Astrocyte of the spinal cord (primary cell): ENCODE measurements at regions not wholly inside any gene's neighbourhood (a gene's known extent, or its start where the extent isn't known, plus 50 kb on each side); places are given as distances from the start of the nearest gene placed in this dataset.

Experiments
- DNase-seq: peaks from one replicate; pipeline ENCODE4 v3.0.0; 2011; ENCODE audit warnings: low read depth, low spot score
- H3K4me3 ChIP-seq: 2 replicates; pipeline ENCODE4 v1.5.1; 2011; ENCODE audit warnings: low read depth, mild to moderate bottlenecking, low read length, moderate library complexity
- in situ Hi-C: cut with HindIII; loops from 2 replicates; pipeline ENCODE4 v1.10.0; 2017; ENCODE audit warnings: low sequenced_read_pairs
- TF ChIP-seq, protein P1 (sequence below): IDR thresholded peaks from 2 replicates; pipeline ENCODE4 v1.5.1; 2012; ENCODE audit warnings: low read depth, mild to moderate bottlenecking, low read length, inconsistent platforms

DNA sequence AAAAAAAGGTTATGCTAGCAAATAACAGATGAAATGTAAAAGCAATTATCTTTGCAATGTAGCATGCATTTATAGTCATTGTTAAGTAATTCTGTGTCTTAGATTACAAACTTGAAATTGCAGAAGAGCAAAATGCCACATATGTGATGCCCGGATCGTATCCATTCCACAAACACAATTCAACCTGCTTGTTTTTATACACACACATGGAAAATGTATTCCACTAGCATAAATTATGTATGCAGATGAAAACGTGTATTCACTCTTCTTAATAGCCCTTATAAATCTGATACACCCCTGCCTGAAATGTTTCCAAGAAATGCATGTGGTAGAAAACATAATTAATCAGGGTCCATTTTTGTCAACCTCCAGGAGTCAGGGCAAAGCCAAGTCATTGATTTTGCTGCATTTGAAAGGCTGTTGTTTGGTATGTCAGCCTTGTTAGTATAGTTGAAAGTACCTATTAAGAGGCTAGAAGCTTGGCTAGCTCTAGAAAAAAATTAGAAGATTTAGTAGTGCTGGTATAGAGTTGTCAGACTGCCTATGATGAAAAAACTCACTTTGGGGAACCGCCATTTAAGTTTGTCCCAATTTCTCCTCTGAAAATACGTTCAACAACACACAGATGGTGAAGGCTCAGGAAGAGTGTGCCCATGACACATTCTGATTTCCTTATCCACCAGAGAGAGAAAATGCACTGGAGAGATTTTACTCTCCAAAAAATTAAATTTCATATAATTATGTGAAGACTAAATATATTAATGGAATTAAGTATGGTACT, 69.2 kb upstream of the TMC3 start:
- in situ Hi-C loops, result no loop called here

DNA sequence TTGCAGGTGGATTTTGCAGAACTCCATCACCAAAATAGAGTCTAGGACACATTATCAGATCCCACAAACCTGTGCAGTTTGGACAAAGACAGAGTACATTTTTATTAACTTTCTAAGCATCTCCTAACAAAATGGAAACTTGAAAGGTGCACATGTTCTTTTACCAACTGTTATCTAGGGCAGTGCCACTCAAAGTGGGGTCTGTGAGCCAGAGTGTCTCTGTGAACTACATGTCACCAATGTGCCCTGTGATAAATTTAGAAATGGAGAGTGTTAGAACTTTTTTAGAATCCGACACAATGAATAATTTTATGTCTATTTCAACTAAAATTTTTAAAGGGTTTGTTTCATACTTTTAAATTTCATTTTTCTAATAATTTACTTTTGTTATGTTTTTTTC, 68.4 kb upstream of the TMC3 start:
- H3K4me3 ChIP-seq, result no peak overlapping the region
- TF ChIP-seq, protein P1, sequence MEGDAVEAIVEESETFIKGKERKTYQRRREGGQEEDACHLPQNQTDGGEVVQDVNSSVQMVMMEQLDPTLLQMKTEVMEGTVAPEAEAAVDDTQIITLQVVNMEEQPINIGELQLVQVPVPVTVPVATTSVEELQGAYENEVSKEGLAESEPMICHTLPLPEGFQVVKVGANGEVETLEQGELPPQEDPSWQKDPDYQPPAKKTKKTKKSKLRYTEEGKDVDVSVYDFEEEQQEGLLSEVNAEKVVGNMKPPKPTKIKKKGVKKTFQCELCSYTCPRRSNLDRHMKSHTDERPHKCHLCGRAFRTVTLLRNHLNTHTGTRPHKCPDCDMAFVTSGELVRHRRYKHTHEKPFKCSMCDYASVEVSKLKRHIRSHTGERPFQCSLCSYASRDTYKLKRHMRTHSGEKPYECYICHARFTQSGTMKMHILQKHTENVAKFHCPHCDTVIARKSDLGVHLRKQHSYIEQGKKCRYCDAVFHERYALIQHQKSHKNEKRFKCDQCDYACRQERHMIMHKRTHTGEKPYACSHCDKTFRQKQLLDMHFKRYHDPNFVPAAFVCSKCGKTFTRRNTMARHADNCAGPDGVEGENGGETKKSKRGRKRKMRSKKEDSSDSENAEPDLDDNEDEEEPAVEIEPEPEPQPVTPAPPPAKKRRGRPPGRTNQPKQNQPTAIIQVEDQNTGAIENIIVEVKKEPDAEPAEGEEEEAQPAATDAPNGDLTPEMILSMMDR, result no peak
- no peak for DNase-seq
- in situ Hi-C loops, result no loop called here

More for the DNA sequence above, 69.2 kb upstream of the TMC3 start:
- DNase-seq, result no peak
- no peak overlapping the region for H3K4me3 ChIP-seq
- TF ChIP-seq, protein P1, result no peak

DNA sequence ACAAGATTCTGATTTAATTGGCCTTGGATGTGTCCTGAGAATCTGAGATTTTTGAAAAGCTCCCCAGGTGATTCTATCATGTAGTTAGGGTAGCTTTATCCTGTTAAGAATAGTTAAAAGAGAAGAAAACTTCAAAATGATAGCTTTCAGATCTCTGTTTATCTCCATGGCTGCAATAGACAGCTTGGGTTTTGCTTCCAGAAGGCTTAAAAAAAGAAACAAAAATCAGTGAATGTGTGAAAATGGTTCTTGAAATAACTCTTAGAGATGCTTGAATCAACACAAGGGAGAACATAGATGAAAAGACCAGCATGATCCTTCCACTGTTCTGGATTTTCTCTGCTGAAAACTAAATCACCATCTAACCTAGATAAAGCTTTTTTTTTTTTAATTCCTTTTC, 60.8 kb upstream of the TMC3 start:
- TF ChIP-seq, protein P1, result no peak
- in situ Hi-C loops, result no loop called here
- no peak for DNase-seq
- H3K4me3 ChIP-seq, result no peak overlapping the region

DNA sequence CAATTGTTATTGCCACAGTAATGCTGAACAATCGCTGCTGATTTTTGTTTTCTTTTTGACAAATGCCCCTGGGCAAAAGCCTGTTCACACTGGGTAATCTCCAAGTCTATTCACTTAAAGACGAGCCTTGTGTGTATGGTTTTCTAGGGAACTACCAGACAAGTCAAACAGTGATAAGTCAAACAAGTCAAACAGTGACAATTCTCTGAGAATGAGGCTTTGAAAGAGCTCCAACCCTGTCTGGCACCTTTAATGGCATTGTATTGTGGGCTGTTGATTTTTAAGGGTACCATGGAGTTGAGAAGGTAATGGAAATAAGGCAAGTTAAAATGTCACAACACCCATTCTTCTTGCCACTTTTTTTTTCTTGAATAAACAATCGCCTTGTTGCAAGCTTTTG, 59.4 kb upstream of the TMC3 start:
- no peak for DNase-seq
- H3K4me3 ChIP-seq, result no peak overlapping the region
- in situ Hi-C loops, result no loop called here
- TF ChIP-seq, protein P1, result no peak

DNA sequence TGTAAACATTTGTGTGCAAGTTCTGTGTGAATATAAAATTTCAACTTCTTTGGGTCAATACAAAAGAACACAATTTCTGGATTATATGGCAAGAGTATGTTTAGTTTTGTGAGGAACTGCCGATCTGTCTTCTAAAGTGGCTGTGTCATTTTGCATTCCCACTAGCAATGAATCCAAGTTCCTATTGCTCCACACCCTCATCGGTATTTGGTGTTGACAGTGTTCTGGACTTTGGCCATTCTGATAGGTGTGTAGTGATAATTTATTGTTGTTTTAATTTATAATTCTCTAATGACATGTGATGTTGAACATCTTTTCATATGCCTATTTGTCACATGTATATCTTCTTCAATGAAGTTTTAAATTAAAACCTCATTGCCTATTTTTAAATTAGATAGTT, 58.2 kb upstream of the TMC3 start:
- TF ChIP-seq, protein P1, result no peak
- in situ Hi-C loops, result no loop called here
- no peak for DNase-seq
- H3K4me3 ChIP-seq, result no peak overlapping the region

DNA sequence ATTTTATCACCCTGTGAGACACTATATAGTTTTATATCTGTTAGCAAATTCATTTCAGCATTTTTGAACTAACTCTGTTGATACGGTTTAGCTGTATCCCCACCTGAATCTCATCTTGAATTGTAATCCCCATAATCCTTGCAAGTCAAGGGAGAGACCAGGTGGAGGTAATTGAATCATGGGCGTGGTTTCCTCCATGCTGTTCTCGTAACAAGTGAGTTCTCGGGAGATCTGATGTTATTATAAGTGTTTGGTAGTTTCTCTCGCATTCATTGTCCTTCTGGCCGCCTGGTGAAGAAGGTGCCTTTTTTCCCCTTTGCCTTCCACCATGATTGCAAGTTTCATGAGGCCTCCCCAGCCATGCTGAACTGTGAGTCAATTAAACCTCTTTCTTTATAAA, 53.2 kb upstream of the TMC3 start:
- no peak for DNase-seq
- TF ChIP-seq, protein P1, result no peak
- in situ Hi-C loops, result no loop called here
- no peak overlapping the region for H3K4me3 ChIP-seq
